KMS-11 (cell line): ENCODE measurements at regions not wholly inside any gene's neighbourhood (a gene's known extent, or its start where the extent isn't known, plus 50 kb on each side); places are given as distances from the start of the nearest gene placed in this dataset.

ENCODE experiments used
- H2AFZ ChIP-seq: fragments of 200-600 bp; sonication (generic); 2 replicates; pipeline ENCODE4 v1.6.1; 2016; ENCODE audit warnings: antibody characterized with exemption, mixed run types, low read depth
- H3K27ac ChIP-seq: fragments of 200-600 bp; sonication (generic); 2 replicates; pipeline ENCODE4 v1.6.1; 2016; ENCODE audit warnings: mild to moderate bottlenecking, mixed run types
- H3K27me3 ChIP-seq: fragments of 200-600 bp; sonication (generic); 2 replicates; pipeline ENCODE4 v1.6.1; 2017; ENCODE audit warnings: mild to moderate bottlenecking, low read depth, mixed run types, moderate library complexity; ENCODE audit not compliant: insufficient read depth
- H3K36me3 ChIP-seq: fragments of 200-600 bp; sonication (generic); 2 replicates; pipeline ENCODE4 v1.6.1; 2017; ENCODE audit warnings: mild to moderate bottlenecking, mixed run types; ENCODE audit not compliant: insufficient read depth
- H3K4me1 ChIP-seq: fragments of 200-600 bp; sonication (generic); 2 replicates; pipeline ENCODE4 v1.6.1; 2016; ENCODE audit warnings: mild to moderate bottlenecking, low read depth, mixed run types; ENCODE audit not compliant: poor library complexity, severe bottlenecking
- H3K4me2 ChIP-seq: fragments of 200-600 bp; sonication (generic); 2 replicates; pipeline ENCODE4 v1.7.0; 2016; ENCODE audit warnings: mild to moderate bottlenecking, mixed run types
- H3K4me3 ChIP-seq: fragments of 200-600 bp; sonication (generic); IDR thresholded peaks from 2 replicates; pipeline ENCODE4 v1.6.1; 2017; ENCODE audit warnings: low read depth, low read length, mixed read lengths; ENCODE audit not compliant: insufficient read depth
- H3K79me2 ChIP-seq: fragments of 200-600 bp; sonication (generic); 2 replicates; pipeline ENCODE4 v1.6.1; 2016; ENCODE audit warnings: low read depth, mixed run types; ENCODE audit not compliant: insufficient read depth
- H3K9ac ChIP-seq: fragments of 200-600 bp; sonication (generic); 2 replicates; pipeline ENCODE4 v1.6.1; 2016; ENCODE audit warnings: mild to moderate bottlenecking, mixed run types
- H4K20me1 ChIP-seq: fragments of 200-600 bp; sonication (generic); 2 replicates; pipeline ENCODE4 v1.6.1; 2016; ENCODE audit warnings: mild to moderate bottlenecking, mixed run types; ENCODE audit not compliant: insufficient read depth
- CTCF ChIP-seq: fragments of 200-600 bp; sonication (generic); conservative IDR thresholded peaks from 2 replicates; pipeline ENCODE4 v1.6.1; 2017; ENCODE audit warnings: low read depth, mild to moderate bottlenecking, antibody characterized with exemption, low read length, moderate library complexity, mixed read lengths

- no peak for TF ChIP-seq CTCF
- peaks cover 12% of the 10 kb centered on the region for H3K4me1 ChIP-seq
- H3K4me3 ChIP-seq: no peak overlapping the region
- no peaks in the 10 kb centered on the region for H3K79me2 ChIP-seq
- H3K4me2 ChIP-seq: no peak overlapping the region
- no peak overlapping the region for H3K9ac ChIP-seq
- H3K27me3 ChIP-seq: no peaks in the 10 kb centered on the region
- 0 out of 2 replicates have a peak overlapping the region, but pooled peaks have one; percentile 12 for H2AFZ ChIP-seq
- H4K20me1 ChIP-seq: no peaks in the 10 kb centered on the region
- H3K27ac ChIP-seq: no peak overlapping the region
- H3K36me3 ChIP-seq: no peaks in the 10 kb centered on the region
Observed at GRCh38 chr5:43772764-43773477, 169.9 kb downstream of the NNT start.

GRCh38 chr5:43772458-43772763, 169.4 kb downstream of the NNT start:
- H3K27ac ChIP-seq: no peak overlapping the region
- no peaks in the 10 kb centered on the region for H3K36me3 ChIP-seq
- H3K9ac ChIP-seq: no peak overlapping the region

GRCh38 chr5:43771611-43772031, 168.6 kb downstream of the NNT start:
- H3K4me2 ChIP-seq: no peak overlapping the region
- no peaks in the 10 kb centered on the region for H3K79me2 ChIP-seq
- no peak overlapping the region for H3K9ac ChIP-seq
- peaks cover 12% of the 10 kb centered on the region for H3K4me1 ChIP-seq
- H3K4me3 ChIP-seq: no peak overlapping the region
- TF ChIP-seq CTCF: no peak
- H3K27me3 ChIP-seq: no peaks in the 10 kb centered on the region
- H3K27ac ChIP-seq: no peak overlapping the region
- no peak overlapping the region for H2AFZ ChIP-seq
- no peaks in the 10 kb centered on the region for H3K36me3 ChIP-seq
- H4K20me1 ChIP-seq: no peaks in the 10 kb centered on the region

More at GRCh38 chr5:43772458-43772763, 169.4 kb downstream of the NNT start:
- no peak for TF ChIP-seq CTCF
- Histone ChIP-seq H3K4me2 (no peak overlapping the region), H2AFZ (no peak overlapping the region), H3K79me2 (no peaks in the 10 kb centered on the region), H4K20me1 (no peaks in the 10 kb centered on the region), H3K4me3 (no peak overlapping the region), H3K4me1 (peaks cover 12% of the 10 kb centered on the region), H3K27me3 (no peaks in the 10 kb centered on the region)

- TF ChIP-seq CTCF: no peak
- Histone ChIP-seq H2AFZ (no peak overlapping the region), H3K4me1 (peaks cover 12% of the 10 kb centered on the region), H4K20me1 (no peaks in the 10 kb centered on the region), H3K27ac (no peak overlapping the region), H3K79me2 (no peaks in the 10 kb centered on the region), H3K36me3 (no peaks in the 10 kb centered on the region), H3K27me3 (no peaks in the 10 kb centered on the region), H3K4me3 (no peak overlapping the region), H3K9ac (no peak overlapping the region), H3K4me2 (no peak overlapping the region)
Observed at GRCh38 chr5:43769571-43770355, 166.8 kb downstream of the NNT start.
